GM19452 (cell line): ENCODE measurements at regions not wholly inside any gene's neighbourhood (a gene's known extent, or its start where the extent isn't known, plus 50 kb on each side); places are given as distances from the start of the nearest gene placed in this dataset.
"Not testable (repeated sequence)": the region's sequence is repeated elsewhere in the genome, so short reads cannot be mapped to it uniquely, and the experiment has no call there.

Experiments
- ATAC-seq: cut with Tn5 transposase; IDR thresholded peaks from one replicate; pipeline ENCODE4 v1.9.1; 2021; ENCODE audit not compliant: unreplicated experiment

DNA sequence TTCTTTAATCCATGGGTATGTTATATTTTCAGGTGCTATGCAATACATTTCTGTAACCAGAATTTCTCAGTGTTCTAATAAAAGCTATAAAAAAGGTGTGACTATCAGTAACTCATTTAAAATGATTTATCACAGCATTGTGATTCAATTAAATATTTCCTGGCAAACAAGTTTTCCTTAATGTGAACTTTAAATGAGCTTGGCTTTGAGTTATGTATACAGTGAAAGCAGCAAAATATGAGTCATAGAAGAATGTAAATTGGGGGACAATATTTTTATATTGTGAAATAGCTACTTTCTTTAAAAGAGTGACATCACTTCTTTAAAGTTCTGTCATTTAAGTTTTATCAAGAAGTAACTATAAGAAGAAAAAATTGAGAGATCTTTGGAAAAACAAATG is 484.9 kb upstream of the MAN1A1 start:
- ATAC-seq: no peak

DNA sequence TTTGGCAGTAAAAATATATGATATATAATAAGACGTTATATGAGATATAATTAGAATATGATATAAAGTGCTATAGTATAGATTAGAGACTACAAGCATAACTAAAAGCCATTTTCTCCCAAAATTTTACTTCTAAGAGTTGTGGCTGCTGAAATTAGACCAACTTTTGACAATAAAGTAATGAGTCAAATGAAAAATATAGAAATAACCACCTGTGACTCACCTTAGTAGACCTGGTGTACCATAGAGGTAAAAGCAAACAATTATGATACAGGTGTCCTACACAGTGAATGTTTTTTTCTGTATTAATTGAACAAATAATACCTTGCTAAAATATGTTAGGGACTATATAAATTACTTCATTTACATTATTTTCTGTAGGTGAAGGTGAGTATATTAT is 482.9 kb upstream of the MAN1A1 start:
- ATAC-seq: no peak

DNA sequence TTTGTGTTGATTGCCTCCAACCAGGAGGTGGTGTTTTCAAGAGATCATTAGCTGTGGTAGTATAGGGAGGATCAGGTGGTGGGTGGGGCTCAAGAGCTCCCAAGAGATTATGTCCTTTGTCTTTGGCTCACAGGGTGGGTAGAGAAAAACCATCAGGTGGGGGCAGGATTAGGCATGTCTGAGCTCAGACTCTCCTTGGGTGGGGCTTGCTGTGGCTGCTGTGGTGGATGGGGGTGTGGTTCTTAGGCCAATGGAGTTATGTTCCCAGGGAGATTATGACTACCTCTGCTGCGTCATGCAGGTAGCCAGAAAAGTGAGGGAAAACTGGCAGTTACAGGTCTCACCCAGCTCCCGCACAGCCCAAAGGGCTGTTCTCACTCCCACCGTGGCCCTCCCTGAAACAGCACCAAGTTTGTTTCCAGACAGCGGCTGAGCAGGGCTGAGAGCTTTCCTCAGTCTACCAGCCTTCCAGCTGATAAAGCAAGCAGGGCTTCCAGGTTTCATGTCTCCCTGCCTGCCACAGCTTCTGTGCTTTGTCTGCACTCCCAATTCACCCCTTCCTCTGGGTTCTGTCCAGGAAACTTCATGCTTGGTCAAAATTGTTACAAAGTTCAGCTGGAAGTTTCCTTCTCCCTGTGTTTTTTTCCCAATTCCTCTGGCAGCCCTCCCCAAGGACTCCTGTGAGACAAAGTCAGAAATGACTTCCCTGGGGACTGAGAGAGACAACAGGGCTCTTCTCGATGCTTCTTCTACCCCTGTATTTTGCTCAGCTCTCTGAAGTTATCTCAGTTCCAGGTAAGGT is 481.1 kb upstream of the MAN1A1 start:
- no peak for ATAC-seq

DNA sequence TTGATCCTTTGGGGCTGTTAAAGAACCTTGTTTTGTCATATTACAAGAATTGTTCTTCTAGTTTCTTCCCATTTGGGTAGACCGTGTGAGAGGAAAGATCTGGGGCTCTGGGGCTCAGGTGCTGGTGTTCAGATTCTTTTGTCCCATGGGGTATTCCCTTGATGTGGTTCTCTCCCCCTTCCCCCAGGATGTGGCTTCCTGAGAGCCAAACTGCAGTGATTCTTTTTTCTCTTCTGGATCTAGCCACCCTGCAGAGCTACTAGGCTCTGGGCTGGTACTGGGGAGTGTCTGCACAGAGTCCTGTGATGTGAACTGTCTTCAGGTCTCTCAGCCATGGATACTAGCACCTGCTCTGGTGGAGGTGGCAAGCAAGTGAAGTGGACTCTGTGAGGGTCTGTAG is 480.5 kb upstream of the MAN1A1 start:
- ATAC-seq: no peak

DNA sequence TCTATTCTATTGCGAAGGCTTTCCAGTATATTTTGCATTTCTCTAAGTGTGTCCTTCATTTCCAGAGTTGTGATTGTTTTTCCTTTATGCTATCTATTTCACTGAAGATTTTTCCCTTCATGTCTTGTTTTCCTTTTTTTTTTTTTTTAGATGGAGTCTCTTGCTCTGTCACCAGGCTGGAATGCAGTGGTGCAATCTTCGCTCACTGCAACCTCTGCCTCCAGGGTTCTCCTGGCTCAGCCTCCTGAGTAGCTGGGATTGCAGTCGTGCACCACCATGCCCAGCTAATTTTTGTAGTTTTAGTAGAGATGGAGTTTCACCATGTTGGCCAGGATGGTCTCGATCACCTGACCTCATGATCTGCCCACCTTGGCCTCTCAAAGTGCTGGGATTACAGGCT is 479.9 kb upstream of the MAN1A1 start:
- ATAC-seq: not testable (repeated sequence)

DNA sequence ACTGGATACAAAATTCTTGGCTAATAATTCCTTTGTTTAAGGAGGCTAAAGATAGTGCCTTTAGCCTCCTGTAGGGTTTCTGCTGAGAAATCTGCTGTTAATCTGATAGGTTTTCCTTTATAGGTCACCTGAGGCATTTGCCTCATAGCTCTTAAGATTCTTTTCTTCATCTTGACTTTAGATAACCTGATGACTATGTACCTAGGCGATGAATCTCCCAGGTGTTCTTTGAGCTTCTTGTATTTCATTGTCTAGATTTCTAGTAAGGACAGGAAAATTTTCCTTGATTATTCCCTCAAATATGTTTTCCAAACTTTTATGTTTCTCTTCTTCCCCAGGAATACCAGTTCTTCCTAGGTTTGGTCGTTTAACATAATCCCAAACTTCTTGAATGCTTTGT is 479.4 kb upstream of the MAN1A1 start:
- ATAC-seq: no peak

DNA sequence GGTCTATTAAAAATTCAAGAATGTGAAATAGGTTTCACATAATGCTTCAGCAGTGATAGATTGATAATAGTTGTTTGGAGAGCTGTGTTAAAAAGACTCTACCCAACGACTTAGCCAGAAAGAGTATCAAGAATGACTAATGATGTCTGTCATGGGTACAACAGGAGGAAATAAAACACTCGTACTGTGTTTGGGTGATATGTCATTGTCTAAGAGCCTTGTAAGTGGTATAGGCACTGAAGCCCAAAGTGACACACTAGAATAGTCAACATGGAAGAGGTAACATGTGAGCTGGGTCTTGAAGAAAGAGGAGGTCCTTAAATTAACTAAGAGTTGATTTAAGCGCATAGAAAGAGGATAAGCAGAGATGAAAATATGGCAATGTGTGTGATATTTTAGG is 471.8 kb upstream of the MAN1A1 start:
- no peak for ATAC-seq

DNA sequence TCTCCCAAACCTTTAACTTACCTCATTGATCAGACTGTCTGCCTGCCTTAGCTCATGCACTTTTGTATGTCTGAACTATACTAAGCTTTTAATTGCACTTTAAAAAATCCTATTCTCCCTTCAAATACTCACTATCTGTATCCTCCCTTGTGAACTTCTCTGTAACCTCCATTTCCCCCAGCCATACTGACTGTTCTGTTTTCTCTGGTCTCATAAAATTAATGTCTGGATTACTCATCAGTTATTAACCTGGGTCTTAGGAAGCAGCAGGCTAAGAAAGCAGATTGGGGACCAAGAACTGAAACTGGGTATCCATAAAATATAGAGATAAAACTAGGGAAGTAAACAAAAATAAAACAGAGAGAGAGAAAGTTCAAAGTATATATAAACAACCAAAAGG is 469.3 kb upstream of the MAN1A1 start:
- no peak for ATAC-seq

DNA sequence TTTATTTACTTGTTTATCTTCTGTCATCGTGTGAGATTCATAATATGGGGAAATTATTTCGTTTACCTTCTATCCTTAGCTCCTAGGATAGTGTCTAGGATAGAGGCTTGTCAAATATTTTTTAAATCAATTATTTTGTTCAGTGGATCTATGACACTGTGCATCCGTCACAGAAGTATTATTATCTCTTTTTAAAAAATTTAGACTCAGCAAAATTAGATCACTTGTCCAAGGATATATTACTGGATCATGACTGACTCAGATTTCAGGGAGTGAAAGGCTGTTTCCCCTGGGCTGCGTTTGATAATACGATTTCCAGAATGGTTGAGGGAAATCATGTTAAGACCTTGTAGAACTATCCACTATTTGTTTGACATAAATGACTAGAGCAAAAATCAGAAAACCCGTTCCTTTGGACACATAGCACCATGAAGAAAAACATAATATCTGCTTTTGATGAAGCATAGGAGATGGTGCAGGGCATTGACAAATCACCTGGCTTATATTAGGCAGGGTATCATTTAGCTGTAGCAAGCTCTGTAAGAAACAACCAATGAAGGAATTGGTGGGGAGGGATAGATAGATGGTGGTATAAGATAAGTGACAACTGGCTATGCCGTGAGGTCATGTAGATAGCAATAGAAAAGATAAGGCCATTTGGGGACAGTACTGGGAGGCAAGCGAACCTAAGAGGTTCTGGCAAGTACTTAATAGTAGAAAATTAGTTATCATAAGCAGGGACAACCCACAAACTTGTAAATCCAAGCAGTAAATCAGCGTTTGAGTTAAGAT is 465.2 kb upstream of the MAN1A1 start:
- no peak for ATAC-seq

DNA sequence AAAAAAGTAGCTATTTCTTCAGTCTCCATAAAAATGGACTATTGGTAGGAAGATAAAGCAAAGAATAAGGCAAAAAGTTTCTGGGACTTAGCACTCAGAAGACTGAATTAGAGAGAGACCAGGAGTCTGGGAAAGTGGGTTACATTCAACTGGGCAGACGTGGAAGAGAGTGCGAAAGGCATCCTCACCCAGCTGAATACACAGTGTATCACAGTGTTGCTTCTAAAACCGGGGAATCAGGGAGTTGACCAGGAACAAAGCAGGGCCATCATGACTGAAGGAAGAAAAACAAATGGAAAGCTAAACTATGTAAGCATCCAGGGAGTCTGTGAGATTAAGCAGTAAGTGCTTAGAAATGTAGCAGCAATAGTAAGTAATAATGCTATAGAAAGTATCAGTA is 452.9 kb upstream of the MAN1A1 start:
- no peak for ATAC-seq

DNA sequence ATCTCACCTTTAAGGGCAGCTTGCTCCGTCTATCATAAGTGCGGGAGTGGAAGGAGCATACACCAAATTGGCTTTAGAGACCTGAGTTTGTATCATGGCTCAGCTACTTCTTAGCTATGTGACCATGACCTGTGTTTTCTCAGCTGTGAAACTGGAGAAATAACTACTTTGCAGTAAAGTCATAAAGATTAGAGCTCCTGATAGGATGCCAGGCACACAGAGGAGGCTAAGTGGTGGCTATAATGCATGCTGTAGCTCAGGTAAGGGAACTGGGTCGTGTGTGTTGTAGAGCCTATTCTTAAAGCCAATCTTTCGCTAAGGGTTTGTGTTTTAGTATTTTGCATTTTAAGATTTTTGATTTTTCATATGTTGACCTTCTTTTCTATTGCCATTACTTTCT is 451.5 kb upstream of the MAN1A1 start:
- no peak for ATAC-seq

DNA sequence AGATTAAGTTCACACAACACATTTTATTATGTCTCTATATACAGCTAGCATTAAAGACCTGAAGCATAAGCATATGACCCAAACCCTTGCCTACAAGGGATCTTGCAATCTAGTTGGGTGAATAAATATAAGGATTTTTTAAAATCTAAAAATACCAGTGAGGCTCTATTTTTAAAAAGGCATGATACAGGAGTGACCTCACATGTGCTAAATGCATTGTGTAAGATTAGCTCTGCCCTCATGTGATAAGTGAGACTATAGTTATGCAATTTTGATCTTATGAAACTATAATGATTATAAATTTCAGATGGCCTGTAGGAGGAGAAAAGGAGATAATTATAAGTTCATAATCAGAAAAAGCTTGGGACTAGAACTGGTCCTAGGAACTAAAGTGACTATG is 451.0 kb upstream of the MAN1A1 start:
- ATAC-seq: no peak

DNA sequence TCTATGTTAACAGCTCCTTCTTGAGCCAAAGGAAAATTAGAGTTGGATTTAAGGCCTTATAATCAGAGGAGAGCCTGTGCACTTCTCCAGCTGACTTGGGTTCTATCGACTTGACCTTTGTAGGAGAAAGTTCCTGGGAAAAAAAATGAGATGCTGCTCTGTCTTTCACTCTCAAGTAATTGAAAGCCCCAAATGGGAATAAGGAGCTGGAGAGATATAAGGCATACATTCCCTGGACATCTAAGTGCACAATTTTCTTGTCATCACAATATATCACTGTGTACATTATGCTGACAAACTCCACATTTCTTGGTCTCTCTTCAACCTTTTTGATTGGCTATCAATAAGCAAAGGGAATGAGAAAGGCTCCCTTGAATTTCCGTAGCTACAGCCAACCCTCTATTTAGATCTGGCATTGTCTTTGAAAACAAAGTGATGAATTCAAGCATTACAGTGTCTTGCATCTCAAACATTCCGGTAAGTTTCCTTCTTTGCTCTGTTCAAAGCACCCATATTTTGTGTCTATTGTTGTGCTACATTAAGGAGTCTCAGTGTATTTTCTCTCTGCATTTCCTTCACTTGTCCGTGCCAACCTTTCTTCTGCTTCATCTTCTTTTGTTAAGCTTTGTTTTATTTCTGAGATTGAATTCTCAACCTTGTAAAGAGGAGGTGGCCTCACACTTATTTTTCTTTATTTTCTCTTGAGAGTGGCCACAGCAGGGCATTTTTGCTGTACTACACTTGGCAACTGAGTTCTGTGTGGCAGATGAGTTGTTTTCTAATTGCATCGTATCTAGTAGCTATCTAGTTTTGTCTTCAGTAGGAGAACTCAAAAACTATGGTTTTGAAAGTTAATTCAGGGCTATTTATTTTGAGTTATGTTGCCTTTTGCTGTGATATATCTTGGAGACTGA is 450.3 kb upstream of the MAN1A1 start:
- ATAC-seq: no peak

DNA sequence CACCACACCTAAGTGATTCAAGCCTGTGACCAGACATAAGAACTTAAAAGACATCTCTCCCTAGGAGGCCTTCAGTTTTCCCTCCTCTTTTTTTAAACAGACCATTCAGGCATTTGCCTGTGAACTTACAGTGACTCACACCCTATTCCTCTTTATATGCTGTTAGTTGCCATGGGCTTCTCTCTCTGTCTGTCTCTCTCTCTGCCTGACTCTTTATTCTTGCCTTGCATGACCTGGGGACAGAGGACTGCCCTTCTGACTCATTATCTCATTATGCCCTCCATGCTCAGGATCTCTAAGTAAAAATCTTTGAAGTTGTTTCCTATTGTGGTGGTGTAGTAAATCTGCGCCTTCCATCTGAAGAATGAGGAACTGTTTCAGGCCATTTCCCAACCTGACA is 442.2 kb upstream of the MAN1A1 start:
- ATAC-seq: no peak

DNA sequence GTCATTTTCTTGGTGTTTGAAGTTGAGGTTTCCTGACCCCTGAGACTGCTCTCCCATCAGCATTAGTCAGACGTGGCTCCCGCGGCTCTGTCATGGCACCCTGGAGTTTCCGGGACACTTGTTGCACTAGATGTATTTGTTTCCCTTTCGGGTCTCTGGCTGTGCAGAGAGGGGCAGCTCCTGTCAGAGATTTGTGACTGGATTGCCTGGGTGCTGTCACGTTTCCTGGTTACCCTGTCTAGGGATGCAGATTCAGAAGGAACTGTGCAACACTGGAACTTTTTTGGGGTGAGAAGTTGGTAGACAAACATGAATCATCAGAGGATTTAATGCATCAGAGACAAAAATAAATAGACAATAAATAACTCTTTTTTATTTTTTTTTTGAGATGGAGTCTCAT is 431.8 kb upstream of the MAN1A1 start:
- no peak for ATAC-seq

DNA sequence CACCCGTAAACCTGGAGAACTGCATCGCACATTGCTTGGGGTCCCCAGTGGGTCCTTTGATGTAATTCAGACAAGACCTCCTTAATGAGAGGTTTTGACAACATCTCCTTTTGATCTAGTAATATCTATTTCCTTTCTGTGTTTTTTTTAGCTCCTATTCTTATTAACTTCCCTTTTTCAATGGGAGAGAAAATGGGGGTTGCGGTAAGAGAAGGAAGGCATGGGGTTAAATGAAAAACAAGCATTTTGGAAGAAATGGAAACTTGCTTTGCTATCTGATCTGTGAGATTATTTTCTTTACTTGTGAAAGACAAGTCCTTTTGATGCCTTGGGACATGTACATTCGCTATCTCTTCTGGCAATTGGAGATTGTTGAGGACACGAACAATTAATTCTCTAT is 418.6 kb upstream of the MAN1A1 start:
- ATAC-seq: no peak

DNA sequence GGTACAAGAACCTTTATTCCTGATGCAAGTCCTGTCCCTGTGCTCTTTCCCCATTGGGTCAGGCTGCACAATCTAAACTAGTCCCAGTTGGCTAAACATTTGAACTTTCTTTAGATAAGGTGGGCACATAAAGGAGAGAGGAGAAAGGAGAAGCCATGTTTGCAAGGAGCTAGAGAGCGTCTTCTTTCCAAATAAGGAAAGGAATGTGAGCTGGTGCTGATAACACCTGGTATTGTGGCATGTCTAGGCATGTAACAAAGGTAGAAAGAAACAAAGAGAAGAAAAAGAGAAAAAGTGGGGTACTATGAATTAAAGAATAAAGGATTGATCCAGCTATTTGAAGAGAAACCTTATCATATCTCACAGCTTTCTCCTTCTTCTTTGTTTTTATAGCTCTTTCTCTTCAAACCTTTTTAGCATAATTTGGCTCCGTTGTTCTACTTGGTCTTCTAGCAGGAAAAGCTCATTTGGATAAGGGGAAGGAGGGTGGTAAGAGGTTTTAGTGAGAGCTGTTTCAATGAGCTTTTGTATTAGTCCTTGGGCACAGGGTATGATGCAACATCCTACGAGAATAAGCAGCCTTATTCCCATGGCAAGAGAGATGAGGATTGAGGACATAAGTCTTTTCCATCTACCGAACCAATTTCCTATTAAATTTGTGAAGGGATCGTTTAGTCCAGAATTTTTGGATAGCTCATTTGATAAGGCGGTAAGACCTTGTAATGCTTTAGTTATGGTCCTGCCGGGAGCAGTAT is 415.5 kb upstream of the MAN1A1 start:
- ATAC-seq: no peak

DNA sequence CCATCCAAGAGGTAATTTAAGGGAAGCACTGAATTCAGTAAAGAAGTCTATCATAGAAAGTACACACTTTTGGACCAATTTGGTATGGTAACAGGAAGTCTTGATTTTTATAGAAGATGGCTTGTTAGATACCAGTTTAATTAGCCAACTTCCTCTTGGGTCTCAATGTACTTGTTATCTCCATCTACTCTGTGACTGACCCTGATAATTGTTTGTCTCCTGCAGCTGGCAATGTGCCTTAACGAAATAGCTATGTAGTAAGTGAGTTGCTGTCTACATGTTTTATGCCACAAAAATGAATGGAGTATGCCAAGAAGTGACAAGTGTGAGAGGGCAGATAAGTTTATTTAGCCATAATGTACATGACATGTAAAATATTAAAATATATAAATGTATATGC is 410.5 kb upstream of the MAN1A1 start:
- ATAC-seq: no peak

DNA sequence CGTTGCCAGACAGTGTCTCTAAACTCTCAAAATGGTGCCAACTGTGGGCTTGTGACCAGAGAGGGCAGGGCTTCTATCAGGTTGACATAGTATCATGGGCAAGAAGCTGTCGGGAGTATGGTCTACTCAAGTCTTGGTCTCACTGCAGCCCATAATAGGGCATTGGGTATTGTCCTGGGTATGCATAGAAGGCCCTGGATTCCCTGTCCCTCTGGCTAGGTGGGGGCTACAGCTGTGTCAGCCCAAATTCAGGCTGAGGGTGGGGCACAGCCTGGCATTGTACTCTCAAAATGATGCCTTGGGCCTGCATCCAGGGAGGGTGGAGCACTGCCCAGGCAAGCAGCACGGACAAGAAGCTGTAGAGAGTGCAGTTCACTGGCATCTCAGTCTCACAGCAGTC is 408.8 kb upstream of the MAN1A1 start:
- ATAC-seq: no peak

DNA sequence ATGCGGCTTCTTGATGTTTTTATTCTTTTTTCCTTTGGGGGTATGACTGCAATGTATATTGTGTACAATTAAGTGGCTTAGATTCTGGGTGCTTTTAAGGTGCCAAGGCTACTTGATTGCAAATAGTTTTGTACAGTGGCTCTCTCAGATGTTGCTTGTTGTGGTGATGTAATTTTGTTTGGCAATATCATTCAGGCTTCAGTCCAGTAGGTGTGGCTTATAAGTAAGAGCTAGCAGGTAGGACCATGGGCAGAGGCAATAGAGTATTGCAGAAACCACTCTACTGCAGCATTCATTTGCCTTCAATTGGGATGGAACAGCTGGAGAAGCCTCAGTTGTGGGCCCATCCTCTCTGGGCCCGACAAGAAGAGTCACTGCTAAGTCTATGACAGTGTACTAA is 407.9 kb upstream of the MAN1A1 start:
- no peak for ATAC-seq

DNA sequence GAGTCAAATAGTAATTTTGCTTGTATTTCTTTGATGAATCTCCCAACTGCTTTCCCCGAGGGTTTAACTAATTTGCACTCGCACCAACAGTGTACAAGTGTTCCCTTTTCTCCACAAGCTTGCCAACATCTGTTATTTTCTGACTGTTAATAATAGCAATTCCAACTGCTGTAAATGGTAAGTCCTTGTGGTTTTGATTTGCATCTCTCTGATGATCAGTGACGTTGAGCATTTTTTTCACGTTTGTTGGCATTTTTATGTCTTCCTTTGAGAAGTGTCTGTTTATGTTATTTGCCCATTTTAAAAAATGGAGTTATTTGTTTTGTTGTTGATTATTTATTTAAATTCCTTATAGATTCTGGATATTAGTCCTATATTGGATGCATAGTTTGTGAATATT is 399.8 kb upstream of the MAN1A1 start:
- ATAC-seq: no peak
